Activated naive CD4-positive, alpha-beta T cell treated with anti-CD3 and anti-CD28 coated beads, Interleukin-2, amount 10 ng/mL, durations not matched to agents 7 days and 5 days (primary cell): ENCODE measurements at regions not wholly inside any gene's neighbourhood (a gene's known extent, or its start where the extent isn't known, plus 50 kb on each side); places are given as distances from the start of the nearest gene placed in this dataset.
"Not testable (repeated sequence)": the region's sequence is repeated elsewhere in the genome, so short reads cannot be mapped to it uniquely, and the experiment has no call there.

Experiments used
- CTCF ChIA-PET: fragments of 350-600 bp; sonication (Branson Sonifier 250); formaldehyde crosslinking; loops from one replicate; lab custom pipeline; 2021; ENCODE audit warnings: antibody characterized with exemption; lab: Charles Lee
- DNase-seq: peaks from one replicate; pipeline ENCODE4 v3.0.0-alpha.2; 2020
- H3K27ac Mint-ChIP-seq: one replicate; pipeline ENCODE4 v1.8.0; 2021; ENCODE audit warnings: mild to moderate bottlenecking, moderate library complexity, mixed read lengths
- H3K27me3 Mint-ChIP-seq: one replicate; pipeline ENCODE4 v1.8.0; 2021; ENCODE audit warnings: mild to moderate bottlenecking, mixed read lengths
- H3K36me3 Mint-ChIP-seq: one replicate; pipeline ENCODE4 v1.8.0; 2021; ENCODE audit warnings: mixed read lengths
- H3K4me1 Mint-ChIP-seq: one replicate; pipeline ENCODE4 v1.8.0; 2021; ENCODE audit warnings: mixed read lengths
- H3K4me3 Mint-ChIP-seq: one replicate; pipeline ENCODE4 v1.8.0; 2021; ENCODE audit warnings: mild to moderate bottlenecking, moderate library complexity, mixed read lengths
- H3K9me3 Mint-ChIP-seq: one replicate; pipeline ENCODE4 v1.8.0; 2021; ENCODE audit warnings: mixed read lengths

GRCh38 chr12:40172879-40173278, 51.9 kb upstream of the LRRK2 start:
- H3K27me3 Mint-ChIP-seq = peaks cover 12% of the 10 kb centered on the region
- no peaks in the 10 kb centered on the region for H3K36me3 Mint-ChIP-seq
- no peak overlapping the region for H3K4me3 Mint-ChIP-seq
- DNase-seq = no peak
- no peak overlapping the region for H3K27ac Mint-ChIP-seq
- no peaks in the 10 kb centered on the region for H3K9me3 Mint-ChIP-seq
- CTCF ChIA-PET = interaction anchor here (0.7 kb wide), 1 partner anchor 12 kb away, joined by 3 read pairs; no protein-coding TSS in a partner anchor
- peaks cover 18% of the 10 kb centered on the region for H3K4me1 Mint-ChIP-seq

GRCh38 chr12:40171501-40171900, 53.3 kb upstream of the LRRK2 start:
- Mint-ChIP-seq H3K4me1 (peaks cover 18% of the 10 kb centered on the region), H3K9me3 (no peaks in the 10 kb centered on the region), H3K4me3 (no peak overlapping the region), H3K36me3 (no peaks in the 10 kb centered on the region), H3K27ac (no peak overlapping the region), H3K27me3 (peaks cover 12% of the 10 kb centered on the region)
- DNase-seq = no peak
- CTCF ChIA-PET = interaction anchor here (0.7 kb wide), 1 partner anchor 1313 kb away, joined by 3 read pairs; no protein-coding TSS in a partner anchor

GRCh38 chr12:40171066-40171465, 53.7 kb upstream of the LRRK2 start:
- CTCF ChIA-PET = interaction anchor here (0.7 kb wide), 1 partner anchor 1314 kb away, joined by 3 read pairs; no protein-coding TSS in a partner anchor
- Mint-ChIP-seq H3K9me3 (no peaks in the 10 kb centered on the region), H3K4me1 (peaks cover 18% of the 10 kb centered on the region), H3K27ac (no peak overlapping the region), H3K4me3 (no peak overlapping the region), H3K27me3 (peaks cover 15% of the 10 kb centered on the region), H3K36me3 (no peaks in the 10 kb centered on the region)
- no peak for DNase-seq

- Mint-ChIP-seq H3K4me3 (no peak overlapping the region), H3K4me1 (peaks cover 18% of the 10 kb centered on the region), H3K36me3 (no peaks in the 10 kb centered on the region), H3K27me3 (peaks cover 20% of the 10 kb centered on the region), H3K27ac (no peak overlapping the region), H3K9me3 (no peaks in the 10 kb centered on the region)
- CTCF ChIA-PET = no interaction called here
- no peak for DNase-seq
Measured at GRCh38 chr12:40170593-40170992, 54.2 kb upstream of the LRRK2 start.

GRCh38 chr12:40168868-40169267, 55.9 kb upstream of the LRRK2 start:
- no peak for DNase-seq
- Mint-ChIP-seq H3K9me3 (peaks cover 6% of the 10 kb centered on the region), H3K4me3 (no peak overlapping the region), H3K27ac (no peak overlapping the region), H3K4me1 (peaks cover 18% of the 10 kb centered on the region), H3K27me3 (peaks cover 20% of the 10 kb centered on the region), H3K36me3 (no peaks in the 10 kb centered on the region)
- CTCF ChIA-PET = no interaction called here

- H3K27ac Mint-ChIP-seq, H3K4me3 Mint-ChIP-seq: not testable (repeated sequence)
- H3K4me1 Mint-ChIP-seq = peaks cover 18% of the 10 kb centered on the region
Measured at GRCh38 chr12:40168419-40168818, 56.4 kb upstream of the LRRK2 start.

GRCh38 chr12:40168001-40168400, 56.8 kb upstream of the LRRK2 start:
- Mint-ChIP-seq H3K27me3 (peaks cover 20% of the 10 kb centered on the region), H3K4me3 (no peak overlapping the region), H3K36me3 (no peaks in the 10 kb centered on the region), H3K27ac (no peak overlapping the region), H3K9me3 (peaks cover 11% of the 10 kb centered on the region), H3K4me1 (peaks cover 18% of the 10 kb centered on the region)
- no peak for DNase-seq
- CTCF ChIA-PET = no interaction called here

More at GRCh38 chr12:40168419-40168818, 56.4 kb upstream of the LRRK2 start:
- CTCF ChIA-PET, H3K36me3 Mint-ChIP-seq, DNase-seq, H3K9me3 Mint-ChIP-seq: not testable (repeated sequence)
- H3K27me3 Mint-ChIP-seq = peaks cover 20% of the 10 kb centered on the region

GRCh38 chr12:40165179-40165578, 59.3 kb upstream of the SLC2A13 start:
- peaks cover 19% of the 10 kb centered on the region for H3K9me3 Mint-ChIP-seq
- CTCF ChIA-PET = interaction anchor here (1.0 to 1.1 kb wide), 2 partner anchors 11 to 12 kb away, joined by 3 read pairs; no protein-coding TSS in a partner anchor
- H3K36me3 Mint-ChIP-seq = no peaks in the 10 kb centered on the region
- no peak for DNase-seq
- H3K27me3 Mint-ChIP-seq = peaks cover 12% of the 10 kb centered on the region
- no peak overlapping the region for H3K4me3 Mint-ChIP-seq
- H3K4me1 Mint-ChIP-seq = peaks cover 18% of the 10 kb centered on the region
- no peak overlapping the region for H3K27ac Mint-ChIP-seq

- Mint-ChIP-seq H3K27me3 (peaks cover 16% of the 10 kb centered on the region), H3K4me1 (peaks cover 11% of the 10 kb centered on the region), H3K36me3 (no peaks in the 10 kb centered on the region), H3K4me3 (no peak overlapping the region), H3K27ac (no peak overlapping the region), H3K9me3 (peaks cover 19% of the 10 kb centered on the region)
- CTCF ChIA-PET = no interaction called here
- no peak for DNase-seq
Measured at GRCh38 chr12:40164034-40164433, 58.2 kb upstream of the SLC2A13 start.

GRCh38 chr12:40162033-40162432, 56.2 kb upstream of the SLC2A13 start:
- H3K9me3 Mint-ChIP-seq = peaks cover 19% of the 10 kb centered on the region
- H3K27me3 Mint-ChIP-seq = peaks cover 20% of the 10 kb centered on the region
- no peak overlapping the region for H3K27ac Mint-ChIP-seq
- no peaks in the 10 kb centered on the region for H3K4me1 Mint-ChIP-seq
- CTCF ChIA-PET = no interaction called here
- no peaks in the 10 kb centered on the region for H3K36me3 Mint-ChIP-seq
- DNase-seq = no peak
- no peak overlapping the region for H3K4me3 Mint-ChIP-seq

GRCh38 chr12:40158592-40159111, 52.8 kb upstream of the SLC2A13 start:
- peaks cover 13% of the 10 kb centered on the region for H3K9me3 Mint-ChIP-seq
- CTCF ChIA-PET = no interaction called here
- H3K4me3 Mint-ChIP-seq = no peak overlapping the region
- H3K27ac Mint-ChIP-seq = no peak overlapping the region
- no peaks in the 10 kb centered on the region for H3K36me3 Mint-ChIP-seq
- peaks cover 18% of the 10 kb centered on the region for H3K27me3 Mint-ChIP-seq
- no peak for DNase-seq
- H3K4me1 Mint-ChIP-seq = no peaks in the 10 kb centered on the region

- Mint-ChIP-seq H3K9me3 (peaks cover 6% of the 10 kb centered on the region), H3K4me3 (no peak overlapping the region), H3K27me3 (peaks cover 22% of the 10 kb centered on the region), H3K36me3 (no peaks in the 10 kb centered on the region), H3K4me1 (no peaks in the 10 kb centered on the region), H3K27ac (no peak overlapping the region)
- CTCF ChIA-PET = no interaction called here
- no peak for DNase-seq
Measured at GRCh38 chr12:40157336-40157735, 51.5 kb upstream of the SLC2A13 start.

GRCh38 chr12:40156021-40156764, 50.3 kb upstream of the SLC2A13 start:
- H3K9me3 Mint-ChIP-seq = peaks cover under 1% of the 10 kb centered on the region
- H3K27me3 Mint-ChIP-seq = peaks cover 22% of the 10 kb centered on the region
- DNase-seq = no peak
- no peak overlapping the region for H3K27ac Mint-ChIP-seq
- H3K4me3 Mint-ChIP-seq = no peak overlapping the region
- no peaks in the 10 kb centered on the region for H3K36me3 Mint-ChIP-seq
- no peaks in the 10 kb centered on the region for H3K4me1 Mint-ChIP-seq
- CTCF ChIA-PET = interaction anchor here (0.6 to 0.8 kb wide), 2 partner anchors 30 to 158 kb away, joined by 3 read pairs; no protein-coding TSS in a partner anchor
